ENCODE measurements at regions not wholly inside any gene's neighbourhood (a gene's known extent, or its start where the extent isn't known, plus 50 kb on each side); places are given as distances from the start of the nearest gene placed in this dataset.

- no peaks in the 10 kb centered on the region for H4K20me1 ChIP-seq (replicated peaks; ENCODE audit: control insufficient read depth, extremely low read depth, insufficient read depth, low read length)
- intact Hi-C loops (cut with micrococcal nuclease) = no loop called here
- BruUV-seq (replicated peaks) = no TSS peak
- H3K36me3 ChIP-seq (ENCODE audit: control insufficient read depth in 2 of 2, extremely low read depth in 1 of 2, insufficient read depth in 2 of 2, low read length in 2 of 2) = no peaks in the 10 kb centered on the region
- no peak for TF ChIP-seq FOS (IDR thresholded peaks at IDR 0.05; ENCODE audit: borderline replicate concordance, insufficient read depth, low read length)
- no peaks in the 10 kb centered on the region for H3K9me1 ChIP-seq (replicated peaks; ENCODE audit: control insufficient read depth, extremely low read depth, insufficient read depth, low read length)
- no peak overlapping the region for H3K9ac ChIP-seq (replicated peaks; ENCODE audit: extremely low read depth, insufficient read depth, low read length)
- no peaks in the 10 kb centered on the region for H3K27me3 ChIP-seq (ENCODE audit: control insufficient read depth in 2 of 2, insufficient read depth in 2 of 2, low read length in 2 of 2)
- POLR2A ChIA-PET = no interaction called here
- CTCF ChIA-PET = interaction anchor here (0.8 to 1.0 kb wide), 2 partner anchors 11 to 12 kb away, joined by 3 read pairs; no protein-coding TSS in a partner anchor
- H3K4me2 ChIP-seq (ENCODE audit: insufficient read depth, low read length) = no peak overlapping the region
- H3K9me3 ChIP-seq (replicated peaks; ENCODE audit: control insufficient read depth, insufficient read depth, low read length) = no peaks in the 10 kb centered on the region
- H2AFZ ChIP-seq (ENCODE audit: low read depth, low read length) = no peak overlapping the region
- dilution Hi-C loops (cut with MboI; ENCODE audit: extremely low pct_ligation_motif_present, low sequenced_read_pairs) = no loop called here
- FAIRE-seq = peak; percentile 33
- no peak overlapping the region for H3K4me3 ChIP-seq (replicated peaks in 1 of 3; ENCODE audit: insufficient read depth in 1 of 3, low read depth in 1 of 3, low read length in 3 of 3)
- no peak for DNase-seq (ENCODE audit: low read depth, low spot score)
- H3K4me1 ChIP-seq (ENCODE audit: control insufficient read depth, extremely low read depth, insufficient read depth, low read length) = no peaks in the 10 kb centered on the region
- H3K27ac ChIP-seq (ENCODE audit: insufficient read depth, low read depth, low read length) = no peak overlapping the region
- H3K79me2 ChIP-seq (ENCODE audit: control insufficient read depth, insufficient read depth, low read length) = no peaks in the 10 kb centered on the region
These were observed 228.6 kb upstream of the CTSO start for GRCh38 chr4:156182269-156182668.

DNA sequence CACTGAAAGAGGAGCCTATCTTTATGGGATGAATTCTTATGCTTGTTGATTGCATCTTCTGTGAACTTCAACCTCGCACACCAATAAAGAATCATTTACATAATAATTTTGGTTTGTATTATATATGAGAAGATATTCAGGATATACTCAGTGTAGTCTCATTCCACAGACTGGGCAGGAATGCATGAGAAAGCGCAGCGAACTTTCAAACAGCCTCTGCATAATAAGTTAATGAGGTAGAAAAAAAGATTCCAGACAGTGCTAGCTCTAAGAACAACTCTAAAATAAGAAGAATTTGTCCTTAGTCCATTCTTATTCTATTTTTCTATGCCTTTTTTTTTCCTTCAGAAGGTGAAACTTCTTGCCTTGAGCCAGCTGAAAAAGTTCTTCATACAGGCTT is 224.3 kb upstream of the CTSO start:
- DNase-seq (ENCODE audit: low read depth, low spot score) (no peak), FAIRE-seq (no peak)
- H2AFZ ChIP-seq (ENCODE audit: low read depth, low read length) = no peak overlapping the region
- H3K27me3 ChIP-seq (ENCODE audit: control insufficient read depth in 2 of 2, insufficient read depth in 2 of 2, low read length in 2 of 2) = no peaks in the 10 kb centered on the region
- no peak for TF ChIP-seq POLR2AphosphoS5 (IDR thresholded peaks at IDR 0.05; ENCODE audit: insufficient read depth, low read depth, low read length)
- H3K36me3 ChIP-seq (ENCODE audit: control insufficient read depth in 2 of 2, extremely low read depth in 1 of 2, insufficient read depth in 2 of 2, low read length in 2 of 2) = no peaks in the 10 kb centered on the region
- no peaks in the 10 kb centered on the region for H3K79me2 ChIP-seq (ENCODE audit: control insufficient read depth, insufficient read depth, low read length)
- no peak overlapping the region for H3K4me3 ChIP-seq (replicated peaks in 1 of 3; ENCODE audit: insufficient read depth in 1 of 3, low read depth in 1 of 3, low read length in 3 of 3)
- no peaks in the 10 kb centered on the region for H3K4me1 ChIP-seq (ENCODE audit: control insufficient read depth, extremely low read depth, insufficient read depth, low read length)
- H3K9me3 ChIP-seq (replicated peaks; ENCODE audit: control insufficient read depth, insufficient read depth, low read length) = no peaks in the 10 kb centered on the region
- H3K27ac ChIP-seq (ENCODE audit: insufficient read depth, low read depth, low read length) = no peak overlapping the region
- intact Hi-C loops (cut with micrococcal nuclease) (no loop called here), dilution Hi-C loops (cut with MboI; ENCODE audit: extremely low pct_ligation_motif_present, low sequenced_read_pairs) (no loop called here)
- H3K9ac ChIP-seq (replicated peaks; ENCODE audit: extremely low read depth, insufficient read depth, low read length) = no peak overlapping the region
- ChIA-PET POLR2A (no interaction called here), CTCF (no interaction called here)
- BruUV-seq (replicated peaks) = no TSS peak
- H3K9me1 ChIP-seq (replicated peaks; ENCODE audit: control insufficient read depth, extremely low read depth, insufficient read depth, low read length) = no peaks in the 10 kb centered on the region
- H3K4me2 ChIP-seq (ENCODE audit: insufficient read depth, low read length) = no peak overlapping the region
- no peaks in the 10 kb centered on the region for H4K20me1 ChIP-seq (replicated peaks; ENCODE audit: control insufficient read depth, extremely low read depth, insufficient read depth, low read length)

Measured in endothelial cell of umbilical vein (primary cell).